WTC11 (cell line): ENCODE measurements at regions not wholly inside any gene's neighbourhood (a gene's known extent, or its start where the extent isn't known, plus 50 kb on each side); places are given as distances from the start of the nearest gene placed in this dataset.

Source experiments
- IRF1 ChIP-seq: sonication (generic); formaldehyde crosslinking; IDR thresholded peaks from 2 replicates; pipeline ENCODE4 v1.8.0; 2023; ENCODE audit warnings: missing genetic modification reagents
- SP1 ChIP-seq: sonication (generic); formaldehyde crosslinking; conservative IDR thresholded peaks from 2 replicates; pipeline ENCODE4 v1.8.1; 2022; ENCODE audit warnings: missing genetic modification reagents
- ZNF138 ChIP-seq: sonication (generic); formaldehyde crosslinking; conservative IDR thresholded peaks from 2 replicates; pipeline ENCODE4 v1.8.1; 2022; ENCODE audit warnings: mild to moderate bottlenecking, moderate library complexity, missing genetic modification reagents
- TF ChIP-seq, protein P1 (sequence below): fragments of 200-600 bp; IDR thresholded peaks from 2 replicates; pipeline ENCODE4 v1.8.0; 2022; ENCODE audit warnings: antibody characterized with exemption
- TF ChIP-seq, protein P2 (sequence below): sonication (generic); formaldehyde crosslinking; IDR thresholded peaks from 2 replicates; pipeline ENCODE4 v1.8.1; 2023; ENCODE audit warnings: mild to moderate bottlenecking, missing genetic modification reagents

GRCh38 chrY:14472421-14472820 lies 51.9 kb upstream of the NLGN4Y start:
- TF ChIP-seq SP1 (CRISPR knock-in tag) (no peak), IRF1 (no peak), ZNF138 (CRISPR knock-in tag) (no peak)
- TF ChIP-seq, protein P1, sequence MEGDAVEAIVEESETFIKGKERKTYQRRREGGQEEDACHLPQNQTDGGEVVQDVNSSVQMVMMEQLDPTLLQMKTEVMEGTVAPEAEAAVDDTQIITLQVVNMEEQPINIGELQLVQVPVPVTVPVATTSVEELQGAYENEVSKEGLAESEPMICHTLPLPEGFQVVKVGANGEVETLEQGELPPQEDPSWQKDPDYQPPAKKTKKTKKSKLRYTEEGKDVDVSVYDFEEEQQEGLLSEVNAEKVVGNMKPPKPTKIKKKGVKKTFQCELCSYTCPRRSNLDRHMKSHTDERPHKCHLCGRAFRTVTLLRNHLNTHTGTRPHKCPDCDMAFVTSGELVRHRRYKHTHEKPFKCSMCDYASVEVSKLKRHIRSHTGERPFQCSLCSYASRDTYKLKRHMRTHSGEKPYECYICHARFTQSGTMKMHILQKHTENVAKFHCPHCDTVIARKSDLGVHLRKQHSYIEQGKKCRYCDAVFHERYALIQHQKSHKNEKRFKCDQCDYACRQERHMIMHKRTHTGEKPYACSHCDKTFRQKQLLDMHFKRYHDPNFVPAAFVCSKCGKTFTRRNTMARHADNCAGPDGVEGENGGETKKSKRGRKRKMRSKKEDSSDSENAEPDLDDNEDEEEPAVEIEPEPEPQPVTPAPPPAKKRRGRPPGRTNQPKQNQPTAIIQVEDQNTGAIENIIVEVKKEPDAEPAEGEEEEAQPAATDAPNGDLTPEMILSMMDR = no peak
- TF ChIP-seq, protein P2, sequence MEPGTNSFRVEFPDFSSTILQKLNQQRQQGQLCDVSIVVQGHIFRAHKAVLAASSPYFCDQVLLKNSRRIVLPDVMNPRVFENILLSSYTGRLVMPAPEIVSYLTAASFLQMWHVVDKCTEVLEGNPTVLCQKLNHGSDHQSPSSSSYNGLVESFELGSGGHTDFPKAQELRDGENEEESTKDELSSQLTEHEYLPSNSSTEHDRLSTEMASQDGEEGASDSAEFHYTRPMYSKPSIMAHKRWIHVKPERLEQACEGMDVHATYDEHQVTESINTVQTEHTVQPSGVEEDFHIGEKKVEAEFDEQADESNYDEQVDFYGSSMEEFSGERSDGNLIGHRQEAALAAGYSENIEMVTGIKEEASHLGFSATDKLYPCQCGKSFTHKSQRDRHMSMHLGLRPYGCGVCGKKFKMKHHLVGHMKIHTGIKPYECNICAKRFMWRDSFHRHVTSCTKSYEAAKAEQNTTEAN (CRISPR knock-in tag) = no peak
